ENCODE measurements at regions not wholly inside any gene's neighbourhood (a gene's known extent, or its start where the extent isn't known, plus 50 kb on each side); places are given as distances from the start of the nearest gene placed in this dataset.
A peak's percentile ranks its signal among the peaks of the same experiment; 100 is the strongest.

DNA sequence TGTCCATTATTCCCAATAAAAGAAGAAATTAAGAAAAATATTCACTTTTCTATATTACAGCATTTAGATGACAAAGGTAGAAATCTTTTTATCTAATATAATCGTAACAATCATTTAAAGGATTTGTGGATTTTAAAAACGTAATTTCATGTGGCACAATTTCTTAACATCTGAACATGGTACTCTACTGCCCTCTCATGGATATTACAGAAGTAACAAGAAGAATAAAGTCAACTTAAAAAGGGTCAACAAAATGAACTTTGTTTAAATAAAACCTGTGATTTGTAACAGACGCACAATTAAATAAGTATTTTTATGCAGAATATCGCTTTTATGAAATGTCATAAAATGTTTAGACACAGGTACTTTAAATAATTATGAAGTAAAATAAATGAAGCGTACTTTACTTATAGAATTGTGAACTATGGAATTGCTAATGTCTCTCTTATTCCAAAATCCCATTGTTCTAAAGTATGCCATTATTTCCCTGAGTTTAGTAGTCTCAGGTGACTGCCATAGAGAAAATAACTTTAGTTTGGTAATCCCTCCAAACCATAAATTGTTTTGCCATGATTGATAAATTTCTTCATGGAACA, 366.8 kb upstream of the ZNF385D start:
- Histone ChIP-seq H3K36me3 (no peaks in the 10 kb centered on the region), H3K4me3 (no peak overlapping the region), H3K4me1 (no peaks in the 10 kb centered on the region), H3K27ac (no peak overlapping the region), H3K27me3 (no peaks in the 10 kb centered on the region), H3K9me3 (no peaks in the 10 kb centered on the region)
- no peak for DNase-seq
- TF ChIP-seq POLR2A (IDR thresholded peaks at IDR 0.05), result no peak
- TF ChIP-seq, protein P1, sequence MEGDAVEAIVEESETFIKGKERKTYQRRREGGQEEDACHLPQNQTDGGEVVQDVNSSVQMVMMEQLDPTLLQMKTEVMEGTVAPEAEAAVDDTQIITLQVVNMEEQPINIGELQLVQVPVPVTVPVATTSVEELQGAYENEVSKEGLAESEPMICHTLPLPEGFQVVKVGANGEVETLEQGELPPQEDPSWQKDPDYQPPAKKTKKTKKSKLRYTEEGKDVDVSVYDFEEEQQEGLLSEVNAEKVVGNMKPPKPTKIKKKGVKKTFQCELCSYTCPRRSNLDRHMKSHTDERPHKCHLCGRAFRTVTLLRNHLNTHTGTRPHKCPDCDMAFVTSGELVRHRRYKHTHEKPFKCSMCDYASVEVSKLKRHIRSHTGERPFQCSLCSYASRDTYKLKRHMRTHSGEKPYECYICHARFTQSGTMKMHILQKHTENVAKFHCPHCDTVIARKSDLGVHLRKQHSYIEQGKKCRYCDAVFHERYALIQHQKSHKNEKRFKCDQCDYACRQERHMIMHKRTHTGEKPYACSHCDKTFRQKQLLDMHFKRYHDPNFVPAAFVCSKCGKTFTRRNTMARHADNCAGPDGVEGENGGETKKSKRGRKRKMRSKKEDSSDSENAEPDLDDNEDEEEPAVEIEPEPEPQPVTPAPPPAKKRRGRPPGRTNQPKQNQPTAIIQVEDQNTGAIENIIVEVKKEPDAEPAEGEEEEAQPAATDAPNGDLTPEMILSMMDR (IDR thresholded peaks at IDR 0.05), result peak; percentile 34 to 46 (median 40)
- intact Hi-C loops (cut with DNase I; ENCODE audit: low total_unique reads), result no loop called here

DNA sequence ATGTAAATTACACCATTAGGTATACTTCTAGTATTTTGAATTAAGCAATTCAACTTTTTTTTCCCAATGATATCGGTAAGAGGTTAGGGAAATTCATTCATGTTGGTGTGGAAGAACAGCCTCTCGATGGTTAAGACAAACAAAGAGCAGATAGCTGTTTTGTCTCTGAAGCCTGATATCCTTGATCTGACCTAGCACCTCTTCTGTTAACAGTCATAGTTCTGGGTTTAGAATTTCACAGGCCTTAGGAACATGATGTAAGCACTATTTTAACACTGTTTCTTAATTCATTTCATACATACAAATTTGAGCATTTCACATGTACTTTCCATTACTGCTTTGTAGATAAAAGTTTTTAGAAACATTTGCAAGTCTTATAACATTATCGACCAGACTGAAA, 367.5 kb upstream of the ZNF385D start:
- Histone ChIP-seq H3K4me3 (no peak overlapping the region), H3K9me3 (no peaks in the 10 kb centered on the region), H3K36me3 (no peaks in the 10 kb centered on the region), H3K27ac (no peak overlapping the region), H3K27me3 (no peaks in the 10 kb centered on the region), H3K4me1 (no peaks in the 10 kb centered on the region)
- DNase-seq, result no peak
- TF ChIP-seq, protein P1 (IDR thresholded peaks at IDR 0.05), result no peak
- TF ChIP-seq POLR2A (IDR thresholded peaks at IDR 0.05), result no peak
- intact Hi-C loops (cut with DNase I; ENCODE audit: low total_unique reads), result no loop called here

DNA sequence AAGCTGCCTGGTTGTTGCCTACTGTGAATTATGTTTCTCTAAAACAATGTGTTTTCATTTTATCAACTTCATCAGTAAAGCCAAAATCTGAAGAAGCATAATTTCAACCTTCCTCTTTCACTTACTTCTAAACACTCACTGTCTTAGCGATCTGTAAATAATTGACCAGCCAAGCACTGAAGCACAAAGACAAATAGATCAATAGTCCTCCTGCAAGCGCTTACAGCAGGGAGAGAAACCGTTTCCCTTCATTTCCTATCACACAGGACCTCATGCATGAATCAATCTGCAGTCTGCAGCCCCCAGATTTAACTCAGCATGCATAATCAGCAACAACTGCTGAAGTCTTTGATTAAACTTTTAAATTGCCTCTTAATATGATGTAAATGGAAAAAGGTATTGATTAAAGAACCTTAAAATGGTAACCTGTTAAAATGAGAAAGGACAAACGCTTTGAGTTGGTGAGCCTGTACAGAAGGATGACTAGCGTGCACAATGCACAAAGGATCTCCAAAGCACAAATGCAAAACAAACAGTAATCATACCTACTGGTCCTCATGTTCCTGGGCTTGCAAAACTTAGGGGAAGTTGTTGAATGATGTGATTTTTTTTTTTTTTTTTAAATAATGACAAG, 370.2 kb upstream of the ZNF385D start:
- no peak overlapping the region for H3K27ac ChIP-seq
- H3K9me3 ChIP-seq, result no peaks in the 10 kb centered on the region
- H3K27me3 ChIP-seq, result no peaks in the 10 kb centered on the region
- intact Hi-C loops (cut with DNase I; ENCODE audit: low total_unique reads), result no loop called here
- no peak overlapping the region for H3K4me3 ChIP-seq
- H3K4me1 ChIP-seq, result no peaks in the 10 kb centered on the region
- H3K36me3 ChIP-seq, result no peaks in the 10 kb centered on the region
- no peak for TF ChIP-seq POLR2A (IDR thresholded peaks at IDR 0.05)
- TF ChIP-seq, protein P1 (IDR thresholded peaks at IDR 0.05), result no peak
- no peak for DNase-seq

DNA sequence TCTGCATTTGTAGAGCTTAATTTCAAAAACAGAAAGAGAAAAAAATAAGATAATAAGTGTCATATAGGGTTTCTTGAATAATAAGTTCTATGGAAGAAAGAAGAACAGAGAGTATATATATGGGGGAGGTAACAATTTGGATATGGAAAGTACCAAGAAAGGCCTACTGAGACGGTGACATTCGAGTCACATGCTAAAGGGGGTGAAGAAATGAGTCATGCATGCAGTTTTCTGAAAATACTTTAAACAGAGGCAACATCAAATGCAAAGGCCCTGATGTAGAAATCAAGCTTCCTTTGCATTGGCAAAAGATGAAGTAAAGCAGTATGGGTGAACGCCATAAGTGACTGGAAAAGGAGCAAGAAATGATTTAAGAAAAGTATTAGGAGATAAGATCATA, 371.6 kb upstream of the ZNF385D start:
- Histone ChIP-seq H3K27me3 (no peaks in the 10 kb centered on the region), H3K4me3 (no peak overlapping the region), H3K36me3 (no peaks in the 10 kb centered on the region), H3K27ac (no peak overlapping the region), H3K4me1 (no peaks in the 10 kb centered on the region), H3K9me3 (no peaks in the 10 kb centered on the region)
- TF ChIP-seq, protein P1 (IDR thresholded peaks at IDR 0.05), result no peak
- TF ChIP-seq POLR2A (IDR thresholded peaks at IDR 0.05), result no peak
- DNase-seq, result no peak
- intact Hi-C loops (cut with DNase I; ENCODE audit: low total_unique reads), result no loop called here

DNA sequence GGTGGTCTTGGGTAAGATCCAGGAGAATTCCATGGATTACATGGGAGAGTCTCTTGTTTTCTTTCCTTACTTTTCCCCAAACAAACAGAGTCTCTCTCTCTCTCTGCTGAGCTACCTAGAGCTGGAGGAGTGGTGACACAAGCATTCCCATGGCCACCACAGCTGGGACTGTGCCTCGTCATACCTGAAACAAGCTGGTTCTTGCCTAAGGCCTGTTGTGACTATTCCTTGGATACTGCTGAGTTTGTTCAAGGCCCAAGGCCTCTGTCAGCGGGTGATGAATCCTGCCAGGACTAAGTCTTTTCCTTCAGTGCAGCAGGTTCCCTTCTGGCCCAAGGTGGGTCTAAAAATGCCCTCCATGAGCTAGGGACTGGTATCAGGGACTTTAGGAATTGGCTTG, 378.1 kb upstream of the ZNF385D start:
- no peaks in the 10 kb centered on the region for H3K4me1 ChIP-seq
- no peak for TF ChIP-seq POLR2A (IDR thresholded peaks at IDR 0.05)
- TF ChIP-seq, protein P1 (IDR thresholded peaks at IDR 0.05), result no peak
- no peaks in the 10 kb centered on the region for H3K9me3 ChIP-seq
- H3K27ac ChIP-seq, result no peak overlapping the region
- H3K36me3 ChIP-seq, result no peaks in the 10 kb centered on the region
- no peak overlapping the region for H3K4me3 ChIP-seq
- intact Hi-C loops (cut with DNase I; ENCODE audit: low total_unique reads), result no loop called here
- DNase-seq, result no peak
- H3K27me3 ChIP-seq, result no peaks in the 10 kb centered on the region
